ENCODE measurements at regions not wholly inside any gene's neighbourhood (a gene's known extent, or its start where the extent isn't known, plus 50 kb on each side); places are given as distances from the start of the nearest gene placed in this dataset.

DNA sequence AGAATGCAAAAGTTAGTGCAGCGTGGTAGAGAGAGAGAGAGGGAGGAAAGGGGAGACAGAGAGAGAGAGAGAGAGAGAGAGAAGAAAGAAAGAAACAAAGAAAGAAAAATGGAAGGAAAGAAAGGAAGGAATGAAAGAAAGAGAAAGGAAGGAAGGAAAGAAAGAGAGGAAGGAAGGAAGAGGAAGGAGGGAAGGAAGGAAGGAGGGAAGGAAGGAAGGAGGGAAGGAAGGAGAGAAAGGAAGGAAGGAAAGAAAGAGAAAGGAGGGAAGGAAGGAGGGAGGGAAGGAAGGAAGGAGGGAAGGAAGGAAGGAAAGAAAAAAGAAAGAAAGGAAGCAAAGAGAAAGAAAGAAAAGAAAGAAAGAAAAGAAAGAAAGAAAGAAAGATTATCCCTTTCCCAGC, 209.8 kb upstream of the MYO3A start:
- TF ChIP-seq POLR2A (IDR thresholded peaks at IDR 0.05) (no peak), EP300 (IDR thresholded peaks at IDR 0.05) (no peak)
- TF ChIP-seq, protein P1, sequence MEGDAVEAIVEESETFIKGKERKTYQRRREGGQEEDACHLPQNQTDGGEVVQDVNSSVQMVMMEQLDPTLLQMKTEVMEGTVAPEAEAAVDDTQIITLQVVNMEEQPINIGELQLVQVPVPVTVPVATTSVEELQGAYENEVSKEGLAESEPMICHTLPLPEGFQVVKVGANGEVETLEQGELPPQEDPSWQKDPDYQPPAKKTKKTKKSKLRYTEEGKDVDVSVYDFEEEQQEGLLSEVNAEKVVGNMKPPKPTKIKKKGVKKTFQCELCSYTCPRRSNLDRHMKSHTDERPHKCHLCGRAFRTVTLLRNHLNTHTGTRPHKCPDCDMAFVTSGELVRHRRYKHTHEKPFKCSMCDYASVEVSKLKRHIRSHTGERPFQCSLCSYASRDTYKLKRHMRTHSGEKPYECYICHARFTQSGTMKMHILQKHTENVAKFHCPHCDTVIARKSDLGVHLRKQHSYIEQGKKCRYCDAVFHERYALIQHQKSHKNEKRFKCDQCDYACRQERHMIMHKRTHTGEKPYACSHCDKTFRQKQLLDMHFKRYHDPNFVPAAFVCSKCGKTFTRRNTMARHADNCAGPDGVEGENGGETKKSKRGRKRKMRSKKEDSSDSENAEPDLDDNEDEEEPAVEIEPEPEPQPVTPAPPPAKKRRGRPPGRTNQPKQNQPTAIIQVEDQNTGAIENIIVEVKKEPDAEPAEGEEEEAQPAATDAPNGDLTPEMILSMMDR (IDR thresholded peaks at IDR 0.05), result no peak
